SK-N-SH treated with all-trans-retinoic acid at 6 μM for 48 hours (cell line): ENCODE measurements at regions not wholly inside any gene's neighbourhood (a gene's known extent, or its start where the extent isn't known, plus 50 kb on each side); places are given as distances from the start of the nearest gene placed in this dataset.

ENCODE experiments used
- ISL1 ChIP-seq: fragments of 250-450 bp; sonication (Bioruptor Pico); IDR thresholded peaks from 2 replicates; pipeline ENCODE4 v2.1.2; 2022; ENCODE audit warnings: mild to moderate bottlenecking, moderate library complexity
- ZNF8 ChIP-seq: fragments of 450-650 bp; formaldehyde crosslinking; IDR thresholded peaks from 2 replicates; pipeline ENCODE4 v1.5.0; 2020; ENCODE audit warnings: mild to moderate bottlenecking, moderate library complexity

DNA sequence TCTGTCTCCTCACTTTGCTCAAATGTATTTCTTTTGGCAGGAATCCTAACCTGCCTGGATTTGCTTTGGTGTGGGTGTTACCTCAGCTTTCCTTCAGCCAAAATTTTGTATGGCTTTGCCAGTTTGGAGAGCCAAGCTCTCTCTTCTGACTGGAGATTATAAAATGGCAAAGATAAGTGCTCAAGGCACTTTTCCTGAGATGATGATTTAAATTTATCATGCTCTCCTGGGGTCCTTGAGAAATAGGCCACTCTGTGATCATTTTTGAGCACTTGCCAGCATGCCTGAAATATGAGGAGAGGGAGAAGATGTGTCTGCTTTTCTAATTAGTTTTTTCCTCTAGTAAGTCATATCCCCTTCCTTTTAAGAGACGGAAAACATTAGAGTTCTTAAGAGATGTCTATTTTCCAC, 683.0 kb downstream of the SLC4A3 start:
- TF ChIP-seq ISL1 (no peak), ZNF8 (CRISPR knock-in tag) (no peak)
